Peyer's patch (tissue), 4 donors: ENCODE measurements at regions not wholly inside any gene's neighbourhood (a gene's known extent, or its start where the extent isn't known, plus 50 kb on each side); places are given as distances from the start of the nearest gene placed in this dataset.

Experiments used
- POLR2A ChIP-seq, 2 donors: fragments of 450-650 bp; IDR thresholded peaks; one replicate each; pipeline ENCODE4 v1.5.1; 2017; ENCODE audit warnings: antibody characterized with exemption in 2 of 2, mild to moderate bottlenecking in 2 of 2, moderate library complexity in 2 of 2
- TF ChIP-seq, protein P1 (sequence below), 6 experiments: fragments of 450-650 bp in 4 of 6; fragments of 200-600 bp in 2 of 6; sonication (generic) in 1 of 6; IDR thresholded peaks; one replicate each; pipeline ENCODE4 v1.5.1; 2017 to 2019; ENCODE audit warnings: antibody characterized with exemption in 6 of 6, mild to moderate bottlenecking in 3 of 6, moderate library complexity in 1 of 6

DNA sequence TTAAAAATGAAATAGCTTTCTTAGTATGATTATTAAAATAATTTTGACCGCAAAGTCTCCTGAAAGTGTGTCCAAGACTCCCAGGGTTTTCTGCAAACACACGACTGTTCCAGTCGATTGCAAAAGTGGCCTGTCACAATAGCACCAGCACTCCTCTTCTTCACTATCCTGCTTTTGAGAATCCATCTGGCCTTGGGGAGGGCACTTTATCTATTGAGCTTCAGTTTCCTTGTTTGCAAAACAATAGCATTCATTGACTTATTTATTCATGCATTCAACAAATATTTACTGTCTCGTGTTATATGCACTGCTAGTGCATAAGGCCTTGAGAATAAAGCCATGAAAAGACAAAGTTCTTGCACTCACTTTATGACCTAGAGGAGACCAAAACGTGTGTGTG lies 96.2 kb upstream of the NTM start:
- TF ChIP-seq, protein P1, sequence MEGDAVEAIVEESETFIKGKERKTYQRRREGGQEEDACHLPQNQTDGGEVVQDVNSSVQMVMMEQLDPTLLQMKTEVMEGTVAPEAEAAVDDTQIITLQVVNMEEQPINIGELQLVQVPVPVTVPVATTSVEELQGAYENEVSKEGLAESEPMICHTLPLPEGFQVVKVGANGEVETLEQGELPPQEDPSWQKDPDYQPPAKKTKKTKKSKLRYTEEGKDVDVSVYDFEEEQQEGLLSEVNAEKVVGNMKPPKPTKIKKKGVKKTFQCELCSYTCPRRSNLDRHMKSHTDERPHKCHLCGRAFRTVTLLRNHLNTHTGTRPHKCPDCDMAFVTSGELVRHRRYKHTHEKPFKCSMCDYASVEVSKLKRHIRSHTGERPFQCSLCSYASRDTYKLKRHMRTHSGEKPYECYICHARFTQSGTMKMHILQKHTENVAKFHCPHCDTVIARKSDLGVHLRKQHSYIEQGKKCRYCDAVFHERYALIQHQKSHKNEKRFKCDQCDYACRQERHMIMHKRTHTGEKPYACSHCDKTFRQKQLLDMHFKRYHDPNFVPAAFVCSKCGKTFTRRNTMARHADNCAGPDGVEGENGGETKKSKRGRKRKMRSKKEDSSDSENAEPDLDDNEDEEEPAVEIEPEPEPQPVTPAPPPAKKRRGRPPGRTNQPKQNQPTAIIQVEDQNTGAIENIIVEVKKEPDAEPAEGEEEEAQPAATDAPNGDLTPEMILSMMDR (IDR thresholded peaks at IDR 0.05) = no peak
- TF ChIP-seq POLR2A (IDR thresholded peaks at IDR 0.05) = no peak
